Right hindlimb (tissue), 1 donor: ENCODE measurements at regions not wholly inside any gene's neighbourhood (a gene's known extent, or its start where the extent isn't known, plus 50 kb on each side); places are given as distances from the start of the nearest gene placed in this dataset.

Source experiments
- DNase-seq: peaks from one replicate; pipeline ENCODE4 v3.0.0-alpha.2; 2018

DNA sequence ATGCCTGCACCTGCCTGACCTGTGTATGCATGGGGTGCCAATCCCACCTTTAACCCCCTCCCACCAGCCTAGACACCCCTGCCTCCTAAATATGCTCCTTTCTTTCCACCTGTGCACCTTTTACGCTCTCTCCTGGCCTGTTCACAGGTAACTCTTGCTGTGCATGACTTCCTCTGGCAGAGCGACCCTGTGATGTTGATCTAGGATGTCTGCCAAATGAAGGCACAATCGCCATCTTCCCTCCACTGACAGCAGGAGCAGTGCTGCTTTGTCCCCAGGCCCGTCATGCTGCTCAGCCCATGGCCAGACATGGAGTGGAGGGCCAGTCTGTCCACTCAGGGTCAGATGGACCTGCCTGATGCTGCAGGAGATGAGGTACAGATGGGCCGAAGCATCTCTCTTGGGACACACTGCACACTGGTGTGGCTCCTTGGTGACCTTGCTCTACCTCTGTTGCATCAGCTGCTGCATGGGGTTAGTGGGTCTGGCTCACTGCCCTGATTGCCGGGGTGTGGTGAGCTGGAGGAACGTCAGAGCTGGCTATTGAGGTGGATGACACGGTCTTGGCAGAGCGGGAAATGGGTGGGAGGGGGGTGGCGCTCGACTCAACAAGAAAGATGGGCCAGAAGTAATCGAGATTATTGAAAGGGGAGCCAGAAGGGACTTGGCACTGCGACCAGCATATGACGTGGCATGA is 101.7 kb upstream of the PITX1 start:
- DNase-seq: peak; percentile 40

GRCh38 chr5:135134691-135135381 is 100.8 kb upstream of the PITX1 start:
- DNase-seq: peak; percentile 12

DNA sequence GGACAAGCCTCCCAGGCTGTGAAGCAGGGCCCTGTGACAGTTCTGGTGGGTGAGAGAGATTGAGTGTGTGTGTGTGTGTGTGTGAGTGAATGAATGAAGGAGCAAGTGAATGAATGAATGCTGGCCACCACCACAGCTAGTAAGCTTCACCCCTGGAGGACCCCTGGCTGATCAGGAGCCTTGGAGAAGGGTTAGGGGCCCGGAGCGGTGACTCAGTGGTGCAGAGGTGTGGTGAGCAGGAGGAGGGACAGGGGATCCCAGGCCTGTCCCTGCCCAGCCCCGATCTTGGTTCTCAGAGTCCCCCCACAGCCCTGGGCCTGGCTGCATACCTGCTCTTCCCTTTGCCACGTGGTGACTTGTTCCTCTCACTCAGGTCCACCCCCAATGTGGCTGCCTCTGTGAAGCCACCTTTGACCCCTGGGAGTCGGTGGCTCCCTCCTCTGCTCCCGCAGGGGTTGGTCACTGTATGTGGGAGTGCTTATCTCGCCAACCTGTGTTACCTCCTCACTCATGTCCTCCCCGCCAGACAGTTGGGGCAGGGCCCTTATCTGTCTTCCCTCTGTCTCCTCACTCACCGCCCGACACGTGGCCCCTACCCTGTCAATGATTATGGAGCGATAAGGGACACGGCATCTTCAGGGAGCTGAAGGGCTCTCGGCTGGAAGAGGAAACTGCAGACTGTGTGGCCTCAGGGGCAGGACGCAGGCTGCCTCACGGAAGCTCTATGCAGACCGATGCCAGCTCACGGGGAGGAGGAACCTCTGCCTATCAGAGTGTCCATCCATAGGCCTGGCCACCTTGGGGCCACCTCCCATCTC is 99.9 kb upstream of the PITX1 start:
- DNase-seq: peak; percentile 8

DNA sequence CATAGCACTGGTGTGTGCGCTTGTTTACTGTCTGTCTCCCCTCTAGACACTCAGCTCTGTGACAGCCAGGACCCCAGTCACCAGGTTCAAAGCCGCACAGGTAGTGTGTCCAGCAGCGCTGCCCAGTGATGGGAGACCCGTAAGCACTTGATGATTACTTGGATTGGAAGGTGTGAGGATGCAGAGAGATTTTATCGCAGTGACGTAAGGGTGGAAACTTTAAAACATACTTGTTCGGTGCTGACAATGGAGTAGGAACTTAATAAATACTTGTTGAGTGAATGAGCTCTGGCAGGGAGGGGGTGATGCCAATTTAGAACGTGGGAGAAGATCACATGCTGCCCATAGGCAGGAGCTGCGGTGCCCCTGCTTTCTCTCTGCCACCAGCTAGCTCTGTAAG is 99.2 kb upstream of the PITX1 start:
- DNase-seq: no peak

GRCh38 chr5:135131801-135132680 is 98.0 kb upstream of the PITX1 start:
- DNase-seq: no peak

GRCh38 chr5:135130261-135131215 is 96.5 kb upstream of the PITX1 start:
- DNase-seq: no peak

- DNase-seq: no peak
These were observed 95.3 kb upstream of the PITX1 start for GRCh38 chr5:135129307-135129706.

DNA sequence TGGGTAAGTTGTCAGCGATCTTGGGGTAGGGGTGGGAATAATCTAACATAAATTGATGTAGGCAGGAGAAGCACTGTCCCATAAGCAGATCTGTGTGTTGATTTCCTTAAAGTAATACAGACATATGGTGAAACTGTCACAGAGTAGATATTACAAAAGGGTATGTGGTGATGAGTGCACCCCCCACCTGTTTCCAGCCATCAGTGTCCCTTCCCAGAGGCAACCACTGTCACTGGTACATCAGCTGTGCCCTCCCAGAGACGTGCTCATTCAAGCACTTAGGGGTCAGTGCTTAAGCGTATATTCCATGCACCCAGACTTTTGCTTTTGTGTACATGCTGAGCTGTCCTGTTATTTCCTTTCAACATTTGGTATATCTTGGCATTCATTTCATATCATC is 94.3 kb upstream of the PITX1 start:
- DNase-seq: no peak

DNA sequence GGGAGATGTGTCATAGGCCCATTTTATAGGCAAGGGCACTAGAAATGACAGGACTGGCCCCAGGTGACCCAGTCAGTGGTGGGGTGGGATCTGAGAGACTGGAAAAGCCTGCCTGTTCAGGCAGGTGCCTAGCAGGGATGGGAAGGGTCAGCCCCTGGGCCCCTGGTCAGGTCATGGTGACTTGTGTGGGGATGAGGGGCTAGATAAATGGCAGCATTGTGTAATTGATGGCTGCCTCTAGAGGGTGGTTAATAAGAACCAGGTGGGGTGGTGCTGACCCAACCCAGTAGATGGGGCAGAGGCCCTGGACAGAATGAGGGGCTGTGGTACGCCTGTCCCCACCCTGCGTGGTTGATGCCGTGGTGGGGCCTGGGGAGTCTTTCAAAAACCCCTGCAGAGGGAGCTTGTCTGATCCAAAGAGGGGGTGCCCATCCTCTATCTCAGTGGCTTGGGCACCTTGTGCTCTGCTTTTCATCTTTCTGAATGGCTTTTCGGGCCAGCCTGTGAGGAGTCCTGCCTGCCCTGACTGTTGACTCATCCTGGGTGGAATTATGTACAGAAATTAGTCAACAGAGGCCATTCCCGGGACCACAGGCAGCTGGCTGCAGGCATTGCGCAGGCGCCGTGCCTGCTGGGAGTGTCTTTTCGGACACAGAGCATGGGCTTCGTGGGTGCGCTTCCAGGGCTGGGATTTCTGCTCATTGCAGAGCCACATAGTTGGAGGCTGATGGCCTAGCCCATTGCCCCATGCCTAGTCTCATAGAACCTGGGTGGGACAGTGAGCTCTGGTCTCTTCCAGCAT is 93.6 kb upstream of the PITX1 start:
- no peak for DNase-seq

GRCh38 chr5:135126688-135127438 is 92.8 kb upstream of the PITX1 start:
- no peak for DNase-seq

GRCh38 chr5:135124724-135125123 is 90.7 kb upstream of the PITX1 start:
- DNase-seq: no peak

DNA sequence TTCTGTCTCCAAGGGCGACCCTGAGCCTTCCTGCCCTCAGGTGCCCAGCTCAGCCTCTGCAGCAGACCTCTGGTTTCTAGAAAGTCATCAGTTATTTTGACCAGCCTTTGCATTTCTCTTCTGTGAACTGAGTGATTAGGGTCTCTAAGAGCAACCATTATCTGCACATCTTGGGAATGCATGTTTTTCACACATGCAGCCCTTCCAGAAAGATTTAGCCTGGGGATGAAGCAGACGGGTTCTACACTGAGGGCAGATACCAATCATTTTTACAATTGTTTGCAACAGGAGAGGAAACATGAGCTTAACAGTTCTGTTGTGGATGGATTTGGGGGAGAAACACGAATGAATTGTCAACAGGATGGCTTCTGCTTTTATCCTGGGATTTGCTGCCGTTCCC is 90.1 kb upstream of the PITX1 start:
- no peak for DNase-seq

DNA sequence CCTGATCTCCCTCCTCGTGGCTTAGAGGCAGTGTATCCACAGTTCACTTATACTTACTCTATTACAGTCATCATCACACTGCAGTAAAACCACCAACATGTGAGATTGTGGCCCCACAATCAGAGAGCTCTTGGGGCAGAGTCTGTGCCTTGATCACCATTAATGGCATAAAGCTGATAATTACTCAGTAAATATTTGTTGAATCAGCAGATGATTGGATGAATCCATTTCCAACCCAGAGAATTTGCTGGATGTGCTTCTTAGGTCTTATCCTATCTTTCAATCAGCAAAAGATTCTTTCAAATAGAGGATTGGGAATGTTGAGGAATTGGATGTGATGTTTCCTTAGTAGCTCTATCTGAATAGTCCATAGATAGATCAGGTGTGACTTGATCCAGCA is 88.8 kb upstream of the PITX1 start:
- DNase-seq: no peak

GRCh38 chr5:135120951-135121350 is 86.9 kb upstream of the PITX1 start:
- no peak for DNase-seq

GRCh38 chr5:135119481-135119880 is 85.5 kb upstream of the PITX1 start:
- DNase-seq: no peak

DNA sequence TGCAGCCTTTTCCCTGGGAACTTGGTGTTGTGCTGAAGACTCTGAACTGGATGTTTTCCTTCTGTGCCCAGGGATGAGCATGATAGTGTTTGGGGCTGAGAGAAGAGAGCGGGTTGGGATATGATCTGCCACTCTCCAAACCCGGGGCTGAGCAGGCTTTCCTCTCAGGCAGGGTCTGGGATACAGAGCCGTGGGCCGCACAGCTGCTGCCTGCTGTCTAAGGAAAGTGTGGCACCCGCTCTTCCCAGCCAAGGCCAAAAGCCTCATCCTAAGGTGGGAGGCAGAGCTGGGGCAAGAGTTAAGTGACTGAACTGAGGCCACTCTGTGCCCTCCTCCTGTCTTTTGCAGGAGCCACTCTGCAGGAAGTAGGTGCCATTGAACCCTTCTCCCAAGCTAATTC is 83.6 kb upstream of the PITX1 start:
- no peak for DNase-seq

GRCh38 chr5:135116160-135116561 is 82.1 kb upstream of the PITX1 start:
- no peak for DNase-seq

DNA sequence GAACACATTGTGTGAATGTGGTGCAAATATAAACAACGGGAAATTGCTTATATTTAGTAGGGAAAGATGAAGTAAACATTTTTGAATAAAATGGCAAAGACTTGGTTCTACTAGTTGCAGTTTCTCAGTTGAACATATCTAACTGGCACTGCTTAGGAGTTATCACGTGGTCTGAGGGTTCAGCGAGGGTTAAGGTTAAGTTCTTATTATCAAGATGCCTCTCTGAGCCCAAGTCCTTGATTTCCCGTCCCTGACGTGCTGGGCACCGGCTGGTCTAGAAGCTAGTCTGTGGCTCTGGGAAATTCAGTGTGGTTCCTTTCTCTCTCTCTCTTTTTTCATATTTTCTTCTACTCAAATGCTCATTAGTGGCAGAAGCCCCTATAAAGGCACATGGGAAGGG is 81.6 kb upstream of the PITX1 start:
- no peak for DNase-seq

GRCh38 chr5:135114759-135115158 is 80.7 kb upstream of the PITX1 start:
- no peak for DNase-seq
